SU-DHL-6 (cell line): ENCODE measurements at regions not wholly inside any gene's neighbourhood (a gene's known extent, or its start where the extent isn't known, plus 50 kb on each side); places are given as distances from the start of the nearest gene placed in this dataset.

Source experiments
- H2AFZ ChIP-seq: fragments of 200-600 bp; sonication (generic); 2 replicates; pipeline ENCODE4 v1.6.1; 2014; ENCODE audit warnings: low read depth, mild to moderate bottlenecking, moderate library complexity, mixed read lengths, antibody characterized with exemption, low read length; ENCODE audit not compliant: severe bottlenecking
- H3F3A ChIP-seq: fragments of 200-600 bp; shearing (Covaris generic); 2 replicates; pipeline ENCODE4 v1.6.0; 2016; ENCODE audit warnings: antibody characterized with exemption, mild to moderate bottlenecking; ENCODE audit not compliant: insufficient read depth
- H3K27ac ChIP-seq: fragments of 200-600 bp; sonication (generic); 2 replicates; pipeline ENCODE4 v1.5.1; 2016; ENCODE audit warnings: low read depth, mild to moderate bottlenecking, low read length, moderate library complexity, mixed read lengths
- H3K27me3 ChIP-seq: fragments of 200-600 bp; sonication (generic), shearing (Covaris generic); 2 replicates; pipeline ENCODE4 v1.6.0; 2014; ENCODE audit warnings: mild to moderate bottlenecking, low read length
- H3K36me3 ChIP-seq: fragments of 200-600 bp; sonication (generic); 2 replicates; pipeline ENCODE4 v1.6.1; 2014; ENCODE audit warnings: mild to moderate bottlenecking, low read length, mixed read lengths
- H3K4me2 ChIP-seq: fragments of 300-600, 200-600 bp; shearing (Covaris generic), sonication (generic); 2 replicates; pipeline ENCODE4 v1.6.0; 2014; ENCODE audit warnings: low read length, low read depth, mild to moderate bottlenecking; ENCODE audit not compliant: poor library complexity, severe bottlenecking
- H3K4me3 ChIP-seq: fragments of 200-600 bp; sonication (generic); 2 replicates; pipeline ENCODE4 v1.5.1; 2014; ENCODE audit warnings: antibody characterized with exemption, low read length, mild to moderate bottlenecking, mixed read lengths; ENCODE audit not compliant: insufficient read depth, poor library complexity, severe bottlenecking
- H3K79me2 ChIP-seq: fragments of 200-600 bp; sonication (generic); 2 replicates; pipeline ENCODE4 v1.6.1; 2014; ENCODE audit warnings: mild to moderate bottlenecking, low read length, moderate library complexity; ENCODE audit not compliant: insufficient read depth
- H3K9ac ChIP-seq: fragments of 200-600 bp; sonication (generic); 2 replicates; pipeline ENCODE4 v1.7.0; 2014; ENCODE audit warnings: mild to moderate bottlenecking, low read length
- H3K9me2 ChIP-seq: fragments of 200-600 bp; sonication (generic); replicated peaks from 2 replicates; pipeline ENCODE4 v1.6.1; 2014; ENCODE audit warnings: low read length; ENCODE audit not compliant: insufficient read depth
- H3K9me3 ChIP-seq: fragments of 200-600 bp; sonication (generic); 2 replicates; pipeline ENCODE4 v1.6.1; 2014; ENCODE audit warnings: low read length, mixed read lengths; ENCODE audit not compliant: insufficient read depth
- H4K20me1 ChIP-seq: fragments of 200-600 bp; sonication (generic); 2 replicates; pipeline ENCODE4 v1.6.1; 2014; ENCODE audit warnings: low read depth, mild to moderate bottlenecking, antibody characterized with exemption, low read length, moderate library complexity, mixed read lengths
- CTCF ChIP-seq: fragments of 200-600 bp; sonication (generic); IDR thresholded peaks from one replicate; pipeline ENCODE4 v1.5.1; 2017; ENCODE audit warnings: antibody characterized with exemption, mild to moderate bottlenecking, low read length, moderate library complexity; ENCODE audit not compliant: insufficient read depth, poor library complexity, severe bottlenecking
- EZH2phosphoT487 ChIP-seq: fragments of 200-600 bp; sonication (generic), shearing (Covaris generic); conservative IDR thresholded peaks from 2 replicates; pipeline ENCODE4 v1.6.1; 2018; ENCODE audit warnings: mild to moderate bottlenecking, antibody characterized with exemption, low read length, moderate library complexity, mixed read lengths

- Histone ChIP-seq H3K4me2 (no peak overlapping the region), H3K36me3 (no peaks in the 10 kb centered on the region), H3K79me2 (no peaks in the 10 kb centered on the region), H3K27ac (no peak overlapping the region), H4K20me1 (no peaks in the 10 kb centered on the region), H3K27me3 (no peaks in the 10 kb centered on the region), H3K4me3 (no peak overlapping the region), H3F3A (no peaks in the 10 kb centered on the region), H2AFZ (no peak overlapping the region), H3K9ac (no peak overlapping the region), H3K9me3 (no peaks in the 10 kb centered on the region), H3K9me2 (no peaks in the 10 kb centered on the region)
- TF ChIP-seq EZH2phosphoT487 (no peak), CTCF (no peak)
Measured at GRCh38 chr5:40410964-40411635, 268.6 kb upstream of the PTGER4 start.

GRCh38 chr5:40410231-40410861 is 269.4 kb upstream of the PTGER4 start:
- H2AFZ ChIP-seq: no peak overlapping the region
- TF ChIP-seq CTCF: no peak
- no peak overlapping the region for H3K9ac ChIP-seq
- no peaks in the 10 kb centered on the region for H4K20me1 ChIP-seq
- H3K36me3 ChIP-seq: no peaks in the 10 kb centered on the region
- H3K79me2 ChIP-seq: no peaks in the 10 kb centered on the region
- H3K4me3 ChIP-seq: no peak overlapping the region
- H3K9me3 ChIP-seq: no peaks in the 10 kb centered on the region
- H3K4me2 ChIP-seq: no peak overlapping the region
- no peaks in the 10 kb centered on the region for H3K27me3 ChIP-seq
- H3K27ac ChIP-seq: no peak overlapping the region
- no peaks in the 10 kb centered on the region for H3F3A ChIP-seq
- no peaks in the 10 kb centered on the region for H3K9me2 ChIP-seq

GRCh38 chr5:40409601-40410000 is 270.1 kb upstream of the PTGER4 start:
- Histone ChIP-seq H3K4me3 (no peak overlapping the region), H4K20me1 (no peaks in the 10 kb centered on the region), H3K9me3 (no peaks in the 10 kb centered on the region), H3K27me3 (no peaks in the 10 kb centered on the region), H3K79me2 (no peaks in the 10 kb centered on the region), H3K9me2 (no peaks in the 10 kb centered on the region), H2AFZ (no peak overlapping the region), H3K4me2 (no peak overlapping the region), H3K27ac (no peak overlapping the region), H3K36me3 (no peaks in the 10 kb centered on the region), H3K9ac (no peak overlapping the region), H3F3A (no peaks in the 10 kb centered on the region)
- TF ChIP-seq CTCF (no peak), EZH2phosphoT487 (no peak)
